Tibial nerve (tissue), 4 donors: ENCODE measurements at regions not wholly inside any gene's neighbourhood (a gene's known extent, or its start where the extent isn't known, plus 50 kb on each side); places are given as distances from the start of the nearest gene placed in this dataset.

Experiments used
- EP300 ChIP-seq, 2 donors: sonication (generic); formaldehyde crosslinking; IDR thresholded peaks; one replicate each; pipeline ENCODE4 v1.6.1; 2017; ENCODE audit warnings: antibody characterized with exemption in 2 of 2, mild to moderate bottlenecking in 1 of 2
- POLR2A ChIP-seq, 2 donors: fragments of 450-650 bp; IDR thresholded peaks; one replicate each; pipeline ENCODE4 v1.6.1; 2017; ENCODE audit warnings: antibody characterized with exemption in 2 of 2, mild to moderate bottlenecking in 2 of 2, moderate library complexity in 2 of 2
- TF ChIP-seq, protein P1 (sequence below), 5 experiments: fragments of 200-600 bp in 3 of 5; fragments of 450-650 bp in 2 of 5; sonication (generic) in 3 of 5; IDR thresholded peaks; one replicate each; pipeline ENCODE4 v1.5.1; 2016 to 2019; ENCODE audit warnings: antibody characterized with exemption in 5 of 5, mild to moderate bottlenecking in 3 of 5, moderate library complexity in 2 of 5

DNA sequence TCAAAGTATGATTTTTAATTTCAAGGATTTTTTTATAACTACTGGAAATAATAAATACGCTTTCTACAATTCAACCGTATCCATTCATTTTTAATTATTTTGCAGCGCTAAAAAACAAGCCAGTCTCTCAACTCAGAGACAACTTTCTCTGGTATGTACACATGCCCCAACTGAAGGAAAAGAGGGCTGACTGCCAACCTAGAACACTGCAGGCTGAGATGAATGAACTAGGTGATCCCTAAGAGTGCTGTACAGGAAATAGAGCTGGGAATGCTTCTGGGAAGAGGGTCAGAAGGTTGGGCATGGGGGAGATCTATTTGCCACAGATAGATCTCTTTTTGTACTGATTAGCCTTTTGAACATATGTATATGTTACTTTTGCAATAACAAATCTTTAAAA is 460.1 kb downstream of the NR4A2 start:
- TF ChIP-seq, protein P1, sequence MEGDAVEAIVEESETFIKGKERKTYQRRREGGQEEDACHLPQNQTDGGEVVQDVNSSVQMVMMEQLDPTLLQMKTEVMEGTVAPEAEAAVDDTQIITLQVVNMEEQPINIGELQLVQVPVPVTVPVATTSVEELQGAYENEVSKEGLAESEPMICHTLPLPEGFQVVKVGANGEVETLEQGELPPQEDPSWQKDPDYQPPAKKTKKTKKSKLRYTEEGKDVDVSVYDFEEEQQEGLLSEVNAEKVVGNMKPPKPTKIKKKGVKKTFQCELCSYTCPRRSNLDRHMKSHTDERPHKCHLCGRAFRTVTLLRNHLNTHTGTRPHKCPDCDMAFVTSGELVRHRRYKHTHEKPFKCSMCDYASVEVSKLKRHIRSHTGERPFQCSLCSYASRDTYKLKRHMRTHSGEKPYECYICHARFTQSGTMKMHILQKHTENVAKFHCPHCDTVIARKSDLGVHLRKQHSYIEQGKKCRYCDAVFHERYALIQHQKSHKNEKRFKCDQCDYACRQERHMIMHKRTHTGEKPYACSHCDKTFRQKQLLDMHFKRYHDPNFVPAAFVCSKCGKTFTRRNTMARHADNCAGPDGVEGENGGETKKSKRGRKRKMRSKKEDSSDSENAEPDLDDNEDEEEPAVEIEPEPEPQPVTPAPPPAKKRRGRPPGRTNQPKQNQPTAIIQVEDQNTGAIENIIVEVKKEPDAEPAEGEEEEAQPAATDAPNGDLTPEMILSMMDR (IDR thresholded peaks at IDR 0.05), result no peak
- TF ChIP-seq POLR2A (IDR thresholded peaks at IDR 0.05) (no peak), EP300 (IDR thresholded peaks at IDR 0.05) (no peak)
